Head of caudate nucleus (tissue), 42 donors: ENCODE measurements at regions not wholly inside any gene's neighbourhood (a gene's known extent, or its start where the extent isn't known, plus 50 kb on each side); places are given as distances from the start of the nearest gene placed in this dataset.
"Not testable (repeated sequence)": the region's sequence is repeated elsewhere in the genome, so short reads cannot be mapped to it uniquely, and the experiment has no call there.

Source experiments
- DNase-seq, 42 donors: peaks; one replicate each; pipeline versions ENCODE4 v3.0.0 to v3.0.0-alpha.2; 2020 to 2021; ENCODE audit warnings: mixed read lengths in 7 of 42
- intact Hi-C: fragments of 100-400 bp; cut with DNase I; formaldehyde crosslinking; loops from one replicate; pipeline ENCODE4 v1.15.0; 2022

- DNase-seq: no peak
- intact Hi-C loops: no loop called here
These were observed 576.5 kb upstream of the EDIL3 start for GRCh38 chr5:84961193-84961592.

GRCh38 chr5:84961903-84962302 is 577.2 kb upstream of the EDIL3 start:
- DNase-seq: no peak

GRCh38 chr5:84983093-84983492 is 598.4 kb upstream of the EDIL3 start:
- intact Hi-C loops: no loop called here
- no peak for DNase-seq

More at GRCh38 chr5:84961903-84962302, 577.2 kb upstream of the EDIL3 start:
- intact Hi-C loops: no loop called here

GRCh38 chr5:84985148-84985547 is 600.5 kb upstream of the EDIL3 start:
- DNase-seq: no peak
- intact Hi-C loops: no loop called here

- intact Hi-C loops: no loop called here
- no peak for DNase-seq
These were observed 602.0 kb upstream of the EDIL3 start for GRCh38 chr5:84986688-84987087.

GRCh38 chr5:85000671-85001070 is 616.0 kb upstream of the EDIL3 start:
- no peak for DNase-seq
- intact Hi-C loops: no loop called here

- intact Hi-C loops, DNase-seq: not testable (repeated sequence)
These were observed 617.3 kb upstream of the EDIL3 start for GRCh38 chr5:85002026-85002425.

- intact Hi-C loops: no loop called here
- no peak for DNase-seq
These were observed 625.4 kb upstream of the EDIL3 start for GRCh38 chr5:85010014-85010562.

- intact Hi-C loops: no loop called here
- no peak for DNase-seq
These were observed 632.6 kb upstream of the EDIL3 start for GRCh38 chr5:85017261-85017660.

- DNase-seq: no peak
- intact Hi-C loops: no loop called here
These were observed 645.8 kb upstream of the EDIL3 start for GRCh38 chr5:85030316-85031084.

- intact Hi-C loops: no loop called here
These were observed 664.3 kb upstream of the EDIL3 start for GRCh38 chr5:85049020-85049419.

GRCh38 chr5:85052826-85053225 is 668.1 kb upstream of the EDIL3 start:
- DNase-seq: no peak

More at GRCh38 chr5:85049020-85049419, 664.3 kb upstream of the EDIL3 start:
- peak in 9 of 42 donors; percentile 2 to 43 (median 17) for DNase-seq

GRCh38 chr5:85069659-85070640 is 685.3 kb upstream of the EDIL3 start:
- intact Hi-C loops: no loop called here
- DNase-seq: peak in 1 of 42 donors; percentile 10

More at GRCh38 chr5:85052826-85053225, 668.1 kb upstream of the EDIL3 start:
- intact Hi-C loops: no loop called here

- no peak for DNase-seq
- intact Hi-C loops: no loop called here
These were observed 692.9 kb upstream of the EDIL3 start for GRCh38 chr5:85077581-85077980.

- intact Hi-C loops: no loop called here
These were observed 711.7 kb upstream of the EDIL3 start for GRCh38 chr5:85096421-85096820.

GRCh38 chr5:85108471-85108870 is 723.8 kb upstream of the EDIL3 start:
- no peak for DNase-seq
- intact Hi-C loops: no loop called here

More at GRCh38 chr5:85096421-85096820, 711.7 kb upstream of the EDIL3 start:
- DNase-seq: no peak

- intact Hi-C loops: no loop called here
- no peak for DNase-seq
These were observed 724.9 kb upstream of the EDIL3 start for GRCh38 chr5:85109616-85110015.

GRCh38 chr5:85132269-85132668 is 747.6 kb upstream of the EDIL3 start:
- no peak for DNase-seq
- intact Hi-C loops: no loop called here

GRCh38 chr5:85140471-85140870 is 755.8 kb upstream of the EDIL3 start:
- intact Hi-C loops: no loop called here

GRCh38 chr5:85143138-85143537 is 758.5 kb upstream of the EDIL3 start:
- intact Hi-C loops: no loop called here
- DNase-seq: no peak

More at GRCh38 chr5:85140471-85140870, 755.8 kb upstream of the EDIL3 start:
- no peak for DNase-seq
